Sigmoid colon (tissue), 6 donors: ENCODE measurements at regions not wholly inside any gene's neighbourhood (a gene's known extent, or its start where the extent isn't known, plus 50 kb on each side); places are given as distances from the start of the nearest gene placed in this dataset.
A peak's percentile ranks its signal among the peaks of the same experiment; 100 is the strongest.

Experiments used
- DNase-seq: peaks from one replicate; pipeline ENCODE4 v3.0.0-alpha.2; 2019
- H3K27ac ChIP-seq, 4 donors: fragments of 200-600 bp; sonication (generic); one replicate each; pipeline ENCODE4 v1.5.1; 2016 to 2019; ENCODE audit warnings: mild to moderate bottlenecking in 1 of 4
- H3K27me3 ChIP-seq, 3 donors: fragments of 200-600 bp; sonication (generic); one replicate each; pipeline ENCODE4 v1.5.1; 2019; ENCODE audit warnings: mild to moderate bottlenecking in 1 of 3
- H3K36me3 ChIP-seq, 4 donors: fragments of 200-600 bp; sonication (generic); one replicate each; pipeline ENCODE4 v1.5.1; 2016 to 2019
- H3K4me1 ChIP-seq, 4 donors: fragments of 200-600 bp; sonication (generic); one replicate each; pipeline ENCODE4 v1.5.1; 2017 to 2019
- H3K4me3 ChIP-seq, 4 donors: fragments of 200-600 bp; sonication (generic); one replicate each; pipeline ENCODE4 v1.5.1; 2017 to 2019; ENCODE audit warnings: mild to moderate bottlenecking in 2 of 4, moderate library complexity in 1 of 4
- H3K9me3 ChIP-seq, 4 donors: fragments of 200-600 bp in 3 of 4; sonication (generic) in 3 of 4; one replicate each; pipeline versions ENCODE4 v1.5.1 to v1.6.1; 2013 to 2019
- EP300 ChIP-seq, 4 donors: sonication (generic); formaldehyde crosslinking; IDR thresholded peaks; one replicate each; pipeline ENCODE4 v1.6.1; 2017; ENCODE audit warnings: antibody characterized with exemption in 4 of 4
- POLR2A ChIP-seq, 2 donors: fragments of 450-650 bp; IDR thresholded peaks; one replicate each; pipeline ENCODE4 v1.6.1; 2016; ENCODE audit warnings: antibody characterized with exemption in 2 of 2, mild to moderate bottlenecking in 2 of 2, moderate library complexity in 2 of 2
- POLR2AphosphoS5 ChIP-seq, 4 donors: sonication (generic); formaldehyde crosslinking; IDR thresholded peaks; one replicate each; pipeline ENCODE4 v1.6.1; 2017; ENCODE audit warnings: antibody characterized with exemption in 4 of 4
- WGBS, 2 donors: extraction: QIAGEN DNeasy Blood & Tissue Kit; methylation state at CpG; one replicate each; pipeline ENCODE4 v1.1.7; 2013; 5-methylcytosine and 5-hydroxymethylcytosine counted together
- intact Hi-C: fragments of 100-400 bp; cut with DNase I; formaldehyde crosslinking; loops from one replicate; pipeline ENCODE4 v1.15.1; 2023
- TF ChIP-seq, protein P1 (sequence below), 4 experiments: fragments of 450-650 bp in 3 of 4; fragments of 200-600 bp in 1 of 4; IDR thresholded peaks; one replicate each; pipeline ENCODE4 v1.5.1; 2016 to 2019; ENCODE audit warnings: antibody characterized with exemption in 4 of 4, mild to moderate bottlenecking in 3 of 4, moderate library complexity in 2 of 4
- donor health status: healthy with polysubstance abuse.
- donor health status: healthy.

- no peak for DNase-seq
- intact Hi-C loops = no loop called here
- Histone ChIP-seq H3K9me3 (no peaks in the 10 kb centered on the region), H3K4me1 (peaks cover 0 to 31% (median 17%) of the 10 kb centered on the region in 4 donors), H3K27ac (peak overlapping the region in 3 of 4 donors; percentile 50 to 55 (median 55)), H3K36me3 (no peaks in the 10 kb centered on the region), H3K4me3 (peak overlapping the region; percentile 0 to 34 (median 19)), H3K27me3 (no peaks in the 10 kb centered on the region)
- TF ChIP-seq POLR2AphosphoS5 (IDR thresholded peaks at IDR 0.05) = no peak
- TF ChIP-seq POLR2A (IDR thresholded peaks at IDR 0.05) = no peak
- TF ChIP-seq, protein P1, sequence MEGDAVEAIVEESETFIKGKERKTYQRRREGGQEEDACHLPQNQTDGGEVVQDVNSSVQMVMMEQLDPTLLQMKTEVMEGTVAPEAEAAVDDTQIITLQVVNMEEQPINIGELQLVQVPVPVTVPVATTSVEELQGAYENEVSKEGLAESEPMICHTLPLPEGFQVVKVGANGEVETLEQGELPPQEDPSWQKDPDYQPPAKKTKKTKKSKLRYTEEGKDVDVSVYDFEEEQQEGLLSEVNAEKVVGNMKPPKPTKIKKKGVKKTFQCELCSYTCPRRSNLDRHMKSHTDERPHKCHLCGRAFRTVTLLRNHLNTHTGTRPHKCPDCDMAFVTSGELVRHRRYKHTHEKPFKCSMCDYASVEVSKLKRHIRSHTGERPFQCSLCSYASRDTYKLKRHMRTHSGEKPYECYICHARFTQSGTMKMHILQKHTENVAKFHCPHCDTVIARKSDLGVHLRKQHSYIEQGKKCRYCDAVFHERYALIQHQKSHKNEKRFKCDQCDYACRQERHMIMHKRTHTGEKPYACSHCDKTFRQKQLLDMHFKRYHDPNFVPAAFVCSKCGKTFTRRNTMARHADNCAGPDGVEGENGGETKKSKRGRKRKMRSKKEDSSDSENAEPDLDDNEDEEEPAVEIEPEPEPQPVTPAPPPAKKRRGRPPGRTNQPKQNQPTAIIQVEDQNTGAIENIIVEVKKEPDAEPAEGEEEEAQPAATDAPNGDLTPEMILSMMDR (IDR thresholded peaks at IDR 0.05) = peak in 2 of 4 experiments; percentile 15 to 21
- 94 to 96% methylated on average over 9 of the region's 9 CpGs for WGBS, 2 donors
These were observed 603.7 kb downstream of the BNC2 start for GRCh38 chr9:16266648-16267276.

- H3K4me3 ChIP-seq = peak overlapping the region; percentile 0 to 34 (median 19)
- no peaks in the 10 kb centered on the region for H3K27me3 ChIP-seq
- H3K4me1 ChIP-seq = peaks cover 0 to 26% (median 17%) of the 10 kb centered on the region in 4 donors
- H3K9me3 ChIP-seq = no peaks in the 10 kb centered on the region
- no peak for DNase-seq
- H3K27ac ChIP-seq = peak overlapping the region in 3 of 4 donors; percentile 50 to 55 (median 55)
- no peak for TF ChIP-seq POLR2A (IDR thresholded peaks at IDR 0.05)
- TF ChIP-seq, protein P1 (IDR thresholded peaks at IDR 0.05) = no peak
- no peak for TF ChIP-seq EP300 (IDR thresholded peaks at IDR 0.05)
- TF ChIP-seq POLR2AphosphoS5 (IDR thresholded peaks at IDR 0.05) = no peak
- no peaks in the 10 kb centered on the region for H3K36me3 ChIP-seq
- intact Hi-C loops = no loop called here
- WGBS, 2 donors = 11 to 39% methylated on average over 10 of the region's 10 CpGs
These were observed 603.0 kb downstream of the BNC2 start for GRCh38 chr9:16267281-16268066.

DNA sequence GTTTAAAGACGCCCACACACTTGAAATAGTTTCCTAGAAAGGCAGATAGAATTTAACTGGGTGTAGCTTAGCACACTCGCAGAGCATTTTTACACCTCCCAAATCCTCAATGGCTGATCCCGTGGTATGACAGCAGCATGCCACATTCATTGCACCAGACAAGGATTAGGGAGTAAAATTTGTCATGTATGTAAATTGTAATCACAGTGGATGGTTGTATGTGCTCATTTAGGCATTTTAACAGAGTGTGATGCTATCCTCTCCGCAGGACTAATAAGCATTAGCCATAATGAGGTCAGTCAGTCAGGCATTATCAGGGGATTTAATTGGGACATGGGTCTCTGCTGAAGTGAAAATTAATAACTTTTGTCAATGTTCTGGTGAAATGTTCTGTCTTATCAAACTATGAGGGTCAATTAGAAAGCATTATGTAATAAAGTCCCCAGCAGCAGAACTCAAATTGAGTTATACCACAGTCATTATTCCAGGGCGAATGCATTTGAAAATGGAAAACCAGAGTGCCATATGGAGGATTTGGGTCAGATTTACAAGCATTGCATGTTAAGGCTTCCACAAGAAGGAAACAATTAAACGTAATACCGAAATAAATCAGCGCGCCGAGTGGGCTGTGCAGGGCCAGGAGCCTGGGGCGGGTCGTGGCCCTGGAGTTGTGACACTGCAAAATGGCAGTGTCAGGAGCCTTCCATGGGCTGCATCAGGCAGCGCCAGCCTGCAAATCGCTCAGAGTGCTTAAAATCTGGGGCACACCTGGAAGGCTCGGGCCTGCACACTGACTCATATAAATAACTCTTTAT is 602.2 kb downstream of the BNC2 start:
- peaks cover 0 to 23% (median 18%) of the 10 kb centered on the region in 4 donors for H3K4me1 ChIP-seq
- TF ChIP-seq EP300 (IDR thresholded peaks at IDR 0.05) = no peak
- TF ChIP-seq POLR2AphosphoS5 (IDR thresholded peaks at IDR 0.05) = no peak
- no peak for TF ChIP-seq POLR2A (IDR thresholded peaks at IDR 0.05)
- TF ChIP-seq, protein P1 (IDR thresholded peaks at IDR 0.05) = no peak
- peak overlapping the region in 3 of 4 donors; percentile 50 to 55 (median 55) for H3K27ac ChIP-seq
- no peaks in the 10 kb centered on the region for H3K9me3 ChIP-seq
- DNase-seq = no peak
- WGBS, 2 donors = 82 to 86% methylated on average over 15 of the region's 15 CpGs
- H3K27me3 ChIP-seq = no peaks in the 10 kb centered on the region
- intact Hi-C loops = no loop called here
- peak overlapping the region in 2 of 4 donors; percentile 25 to 34 for H3K4me3 ChIP-seq
- H3K36me3 ChIP-seq = no peaks in the 10 kb centered on the region

DNA sequence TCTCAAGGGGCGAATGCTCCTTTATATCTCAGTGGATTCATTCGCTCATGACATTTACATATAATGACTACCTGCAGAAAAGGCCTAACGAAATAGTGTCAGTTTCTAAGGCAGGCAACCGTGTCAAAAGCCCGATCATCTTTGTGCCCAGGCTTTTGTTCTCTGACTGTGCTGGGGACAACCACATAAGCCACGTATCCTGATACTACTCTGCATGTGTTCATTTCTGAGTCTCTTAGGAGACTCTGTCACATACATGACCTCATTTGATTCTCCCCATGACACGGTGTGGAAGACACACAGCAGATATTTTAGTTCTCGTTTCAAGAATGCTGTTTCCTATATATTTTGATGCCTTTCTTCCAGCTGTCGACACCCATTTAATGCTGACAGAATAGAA is 598.5 kb downstream of the BNC2 start:
- Histone ChIP-seq H3K27ac (no peak overlapping the region), H3K4me3 (no peak overlapping the region), H3K9me3 (no peaks in the 10 kb centered on the region), H3K4me1 (peaks cover 0 to 33% (median 23%) of the 10 kb centered on the region in 4 donors), H3K27me3 (no peaks in the 10 kb centered on the region), H3K36me3 (no peaks in the 10 kb centered on the region)
- intact Hi-C loops = loop anchor here (5.0 kb wide), 1 partner anchor 60 kb away; no protein-coding TSS in a partner anchor
- no peak for TF ChIP-seq POLR2AphosphoS5 (IDR thresholded peaks at IDR 0.05)
- TF ChIP-seq, protein P1 (IDR thresholded peaks at IDR 0.05) = no peak
- TF ChIP-seq EP300 (IDR thresholded peaks at IDR 0.05) = no peak
- no peak for TF ChIP-seq POLR2A (IDR thresholded peaks at IDR 0.05)
- WGBS, 2 donors = 84 to 94% methylated on average over 9 of the region's 9 CpGs
- no peak for DNase-seq
